ENCODE measurements at regions not wholly inside any gene's neighbourhood (a gene's known extent, or its start where the extent isn't known, plus 50 kb on each side); places are given as distances from the start of the nearest gene placed in this dataset.

GRCh38 chr5:103621548-103621930 is 59.0 kb upstream of the NUDT12 start:
- no peak for DNase-seq

DNA sequence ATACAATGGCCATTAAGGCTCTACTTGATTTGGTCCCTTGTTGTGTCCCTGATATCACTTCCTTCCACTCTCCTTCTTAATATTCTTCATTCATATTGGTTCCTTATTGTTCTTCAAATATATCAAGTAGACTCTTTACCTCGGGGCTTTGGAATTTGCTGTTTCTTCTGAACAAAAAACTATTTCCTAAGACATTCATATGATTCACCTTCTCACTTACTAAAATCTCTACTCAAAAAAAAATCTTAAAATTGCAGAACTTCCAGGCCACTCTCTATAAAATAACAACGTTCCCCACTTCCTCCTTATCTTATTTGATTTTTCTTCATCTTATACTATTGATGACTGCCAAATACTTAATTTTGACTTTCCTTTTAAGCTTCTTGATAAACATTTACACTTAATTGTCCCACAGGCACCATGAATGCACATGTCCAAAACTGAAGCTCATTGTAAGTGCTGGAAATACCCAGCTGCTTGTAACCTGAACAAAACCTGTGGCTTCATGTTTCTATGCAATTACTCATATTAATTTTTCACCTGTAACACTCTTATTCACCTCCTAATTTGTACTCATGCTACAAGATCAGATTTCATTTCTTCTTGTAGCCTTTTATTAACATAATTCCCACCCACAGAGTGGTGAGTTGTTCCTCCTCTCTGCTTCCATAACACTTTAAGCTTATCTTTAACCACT is 58.4 kb upstream of the NUDT12 start:
- no peak for DNase-seq

- no peak for DNase-seq
Measured at GRCh38 chr5:103617913-103618312, 55.3 kb upstream of the NUDT12 start.

DNA sequence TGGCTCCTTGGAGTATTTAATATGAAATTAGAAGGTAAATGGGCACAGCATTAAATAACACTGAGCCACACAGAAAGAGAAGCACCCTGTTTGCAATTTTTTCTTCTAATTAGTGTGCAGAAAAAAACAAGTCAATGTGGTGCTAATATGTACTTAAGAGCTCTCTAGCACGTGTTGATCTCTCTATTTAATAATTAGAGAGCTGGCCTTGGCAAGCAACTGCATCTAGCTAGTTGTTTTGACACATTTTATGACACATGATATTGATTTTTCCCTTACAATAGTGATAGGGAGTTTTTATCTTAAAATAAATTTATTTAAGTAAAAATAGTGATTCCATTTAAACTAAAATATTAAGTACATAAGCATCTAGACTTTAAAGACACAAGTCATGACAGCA is 54.5 kb upstream of the NUDT12 start:
- no peak for DNase-seq

- DNase-seq, result no peak
Measured at GRCh38 chr5:103612545-103612944, 50.0 kb upstream of the NUDT12 start.

All from anterior cingulate cortex (tissue), 58 donors.